ENCODE measurements at regions not wholly inside any gene's neighbourhood (a gene's known extent, or its start where the extent isn't known, plus 50 kb on each side); places are given as distances from the start of the nearest gene placed in this dataset.

- Mint-ChIP-seq H3K27me3 (peaks cover 0 to 3% of the 10 kb centered on the region in 2 donors), H3K36me3 (no peaks in the 10 kb centered on the region), H3K27ac (peak overlapping the region; percentile 26 to 96 (median 76)), H3K9me3 (no peaks in the 10 kb centered on the region), H3K4me1 (peaks cover 49 to 77% (median 72%) of the 10 kb centered on the region in 3 donors), H3K4me3 (peak overlapping the region in 1 of 7 donors; percentile 4)
- Histone ChIP-seq H3K36me3 (ENCODE audit: insufficient read depth, low read length) (no peaks in the 10 kb centered on the region), H3K27me3 (ENCODE audit: insufficient read depth, low read length, poor library complexity, severe bottlenecking) (no peaks in the 10 kb centered on the region), H3K27ac (ENCODE audit: low read depth, low read length) (no peak overlapping the region), H3K4me1 (ENCODE audit: insufficient read depth, low read length) (peaks cover 40% of the 10 kb centered on the region), H3K9me3 (ENCODE audit: low read length) (no peaks in the 10 kb centered on the region), H3K4me3 (ENCODE audit: low read length) (no peak overlapping the region)
- ChIA-PET CTCF (interaction anchor here (1.5 to 9.4 kb wide), 2 partner anchors 141 to 462 kb away, joined by 4 to 194 read pairs; no protein-coding TSS in a partner anchor), POLR2A (no interaction called here)
- peak; percentile 46 to 83 (median 66) for DNase-seq
These were observed 261.0 kb upstream of the CXCR4 start for GRCh38 chr2:136378712-136379595.

- DNase-seq, result no peak
- Mint-ChIP-seq H3K27ac (peak overlapping the region in 6 of 8 donors; percentile 76 to 92 (median 90)), H3K4me3 (peak overlapping the region in 1 of 7 donors; percentile 59), H3K36me3 (no peaks in the 10 kb centered on the region), H3K9me3 (no peaks in the 10 kb centered on the region), H3K4me1 (peaks cover 39 to 65% (median 60%) of the 10 kb centered on the region in 3 donors), H3K27me3 (peaks cover 0 to 3% of the 10 kb centered on the region in 2 donors)
- H3K4me1 ChIP-seq (ENCODE audit: insufficient read depth, low read length), result peaks cover 35% of the 10 kb centered on the region
- ChIA-PET CTCF (interaction anchor here (0.8 to 2.8 kb wide), 4 partner anchors 139 to 464 kb away, joined by 3 to 23 read pairs (median 4); no protein-coding TSS in a partner anchor), POLR2A (interaction anchor here (0.6 to 1.1 kb wide), 2 partner anchors 241 to 329 kb away, joined by 4 to 10 read pairs; no protein-coding TSS in a partner anchor)
- no peak overlapping the region for H3K27ac ChIP-seq (ENCODE audit: low read depth, low read length)
- H3K4me3 ChIP-seq (ENCODE audit: low read length), result no peak overlapping the region
- H3K9me3 ChIP-seq (ENCODE audit: low read length), result no peaks in the 10 kb centered on the region
- H3K27me3 ChIP-seq (ENCODE audit: insufficient read depth, low read length, poor library complexity, severe bottlenecking), result no peaks in the 10 kb centered on the region
- H3K36me3 ChIP-seq (ENCODE audit: insufficient read depth, low read length), result no peaks in the 10 kb centered on the region
These were observed 259.8 kb upstream of the CXCR4 start for GRCh38 chr2:136377423-136378382.

- H3K4me3 Mint-ChIP-seq, result peak overlapping the region in 3 of 7 donors; percentile 28 to 69 (median 58)
These were observed 258.9 kb upstream of the CXCR4 start for GRCh38 chr2:136376798-136377211.

GRCh38 chr2:136376211-136376610 lies 258.3 kb upstream of the CXCR4 start:
- no peaks in the 10 kb centered on the region for H3K36me3 Mint-ChIP-seq
- CTCF ChIA-PET, result interaction anchor here (0.8 to 2.8 kb wide), 7 partner anchors 8 to 462 kb away, joined by 3 to 23 read pairs (median 3); no protein-coding TSS in a partner anchor
- Histone ChIP-seq H3K4me3 (ENCODE audit: low read length) (no peak overlapping the region), H3K27me3 (ENCODE audit: insufficient read depth, low read length, poor library complexity, severe bottlenecking) (no peaks in the 10 kb centered on the region), H3K27ac (ENCODE audit: low read depth, low read length) (no peak overlapping the region), H3K9me3 (ENCODE audit: low read length) (no peaks in the 10 kb centered on the region), H3K4me1 (ENCODE audit: insufficient read depth, low read length) (peaks cover 22% of the 10 kb centered on the region), H3K36me3 (ENCODE audit: insufficient read depth, low read length) (no peaks in the 10 kb centered on the region)
- no peaks in the 10 kb centered on the region for H3K27me3 Mint-ChIP-seq
- POLR2A ChIA-PET, result interaction anchor here (0.6 to 1.1 kb wide), 5 partner anchors 49 to 500 kb away, joined by 3 to 10 read pairs (median 4); partner anchors contain the start of gene MCM6
- H3K4me1 Mint-ChIP-seq, result peaks cover 24 to 50% (median 45%) of the 10 kb centered on the region in 3 donors
- H3K4me3 Mint-ChIP-seq, result peak overlapping the region in 2 of 7 donors; percentile 45 to 69
- peak in 3 of 5 donors; percentile 12 to 57 (median 32) for DNase-seq
- H3K27ac Mint-ChIP-seq, result peak overlapping the region; percentile 1 to 92 (median 80)
- H3K9me3 Mint-ChIP-seq, result no peaks in the 10 kb centered on the region

More at GRCh38 chr2:136376798-136377211, 258.9 kb upstream of the CXCR4 start:
- Histone ChIP-seq H3K4me1 (ENCODE audit: insufficient read depth, low read length) (peaks cover 28% of the 10 kb centered on the region), H3K36me3 (ENCODE audit: insufficient read depth, low read length) (no peaks in the 10 kb centered on the region), H3K4me3 (ENCODE audit: low read length) (no peak overlapping the region), H3K27ac (ENCODE audit: low read depth, low read length) (no peak overlapping the region), H3K27me3 (ENCODE audit: insufficient read depth, low read length, poor library complexity, severe bottlenecking) (no peaks in the 10 kb centered on the region), H3K9me3 (ENCODE audit: low read length) (no peaks in the 10 kb centered on the region)
- Mint-ChIP-seq H3K36me3 (no peaks in the 10 kb centered on the region), H3K9me3 (no peaks in the 10 kb centered on the region), H3K4me1 (peaks cover 30 to 56% (median 51%) of the 10 kb centered on the region in 3 donors), H3K27me3 (peaks cover 0 to 3% of the 10 kb centered on the region in 2 donors), H3K27ac (peak overlapping the region; percentile 63 to 92 (median 86))
- POLR2A ChIA-PET, result interaction anchor here (0.6 to 1.1 kb wide), 5 partner anchors 50 to 500 kb away, joined by 3 to 10 read pairs (median 4); partner anchors contain the start of gene MCM6
- CTCF ChIA-PET, result interaction anchor here (1.2 to 2.8 kb wide), 5 partner anchors 8 to 463 kb away, joined by 3 to 23 read pairs (median 4); no protein-coding TSS in a partner anchor
- DNase-seq, result no peak

- POLR2A ChIA-PET, result no interaction called here
- peak overlapping the region in 7 of 8 donors; percentile 1 to 92 (median 38) for H3K27ac Mint-ChIP-seq
- no peaks in the 10 kb centered on the region for H3K9me3 ChIP-seq (ENCODE audit: low read length)
- no peaks in the 10 kb centered on the region for H3K36me3 ChIP-seq (ENCODE audit: insufficient read depth, low read length)
- no peaks in the 10 kb centered on the region for H3K36me3 Mint-ChIP-seq
- peak overlapping the region in 1 of 7 donors; percentile 19 for H3K4me3 Mint-ChIP-seq
- no peak overlapping the region for H3K4me3 ChIP-seq (ENCODE audit: low read length)
- H3K4me1 ChIP-seq (ENCODE audit: insufficient read depth, low read length), result peaks cover 21% of the 10 kb centered on the region
- no peak overlapping the region for H3K27ac ChIP-seq (ENCODE audit: low read depth, low read length)
- H3K4me1 Mint-ChIP-seq, result peaks cover 24 to 50% (median 45%) of the 10 kb centered on the region in 3 donors
- H3K27me3 Mint-ChIP-seq, result peaks cover 0 to 3% of the 10 kb centered on the region in 2 donors
- CTCF ChIA-PET, result interaction anchor here (0.8 to 2.8 kb wide), 5 partner anchors 9 to 461 kb away, joined by 3 to 23 read pairs (median 4); no protein-coding TSS in a partner anchor
- no peaks in the 10 kb centered on the region for H3K9me3 Mint-ChIP-seq
- H3K27me3 ChIP-seq (ENCODE audit: insufficient read depth, low read length, poor library complexity, severe bottlenecking), result no peaks in the 10 kb centered on the region
- no peak for DNase-seq
These were observed 257.3 kb upstream of the CXCR4 start for GRCh38 chr2:136375017-136375901.

- Mint-ChIP-seq H3K36me3 (no peaks in the 10 kb centered on the region), H3K4me1 (peaks cover 28 to 51% (median 48%) of the 10 kb centered on the region in 3 donors), H3K9me3 (no peaks in the 10 kb centered on the region), H3K27ac (peak overlapping the region in 1 of 8 donors; percentile 33), H3K27me3 (peaks cover 0 to 3% of the 10 kb centered on the region in 2 donors), H3K4me3 (no peak overlapping the region)
- POLR2A ChIA-PET, result no interaction called here
- no peak for DNase-seq
- Histone ChIP-seq H3K27me3 (ENCODE audit: insufficient read depth, low read length, poor library complexity, severe bottlenecking) (no peaks in the 10 kb centered on the region), H3K4me3 (ENCODE audit: low read length) (no peak overlapping the region), H3K4me1 (ENCODE audit: insufficient read depth, low read length) (peaks cover 18% of the 10 kb centered on the region), H3K27ac (ENCODE audit: low read depth, low read length) (no peak overlapping the region), H3K36me3 (ENCODE audit: insufficient read depth, low read length) (no peaks in the 10 kb centered on the region), H3K9me3 (ENCODE audit: low read length) (no peaks in the 10 kb centered on the region)
- CTCF ChIA-PET, result no interaction called here
These were observed 255.9 kb upstream of the CXCR4 start for GRCh38 chr2:136373841-136374240.

- no peak for DNase-seq
- H3K4me3 ChIP-seq (ENCODE audit: low read length), result no peak overlapping the region
- no peaks in the 10 kb centered on the region for H3K36me3 ChIP-seq (ENCODE audit: insufficient read depth, low read length)
- no peaks in the 10 kb centered on the region for H3K9me3 ChIP-seq (ENCODE audit: low read length)
- POLR2A ChIA-PET, result no interaction called here
- Mint-ChIP-seq H3K27me3 (peaks cover 0 to 3% of the 10 kb centered on the region in 2 donors), H3K36me3 (no peaks in the 10 kb centered on the region), H3K4me3 (no peak overlapping the region), H3K4me1 (peaks cover 28 to 44% (median 43%) of the 10 kb centered on the region in 3 donors), H3K27ac (peak overlapping the region in 1 of 8 donors; percentile 4), H3K9me3 (no peaks in the 10 kb centered on the region)
- CTCF ChIA-PET, result no interaction called here
- H3K27ac ChIP-seq (ENCODE audit: low read depth, low read length), result no peak overlapping the region
- H3K4me1 ChIP-seq (ENCODE audit: insufficient read depth, low read length), result peaks cover 14% of the 10 kb centered on the region
- H3K27me3 ChIP-seq (ENCODE audit: insufficient read depth, low read length, poor library complexity, severe bottlenecking), result no peaks in the 10 kb centered on the region
These were observed 255.1 kb upstream of the CXCR4 start for GRCh38 chr2:136373029-136373428.

Data from CD8-positive, alpha-beta memory T cell (primary cell).